H9 (cell line): ENCODE measurements at regions not wholly inside any gene's neighbourhood (a gene's known extent, or its start where the extent isn't known, plus 50 kb on each side); places are given as distances from the start of the nearest gene placed in this dataset.

Source experiments
- DNase-seq: peaks from one replicate; pipeline ENCODE4 v3.0.0-alpha.2; 2017
- H2AFZ ChIP-seq: one replicate; pipeline ENCODE4 v1.6.1; 2013; ENCODE audit warnings: mild to moderate bottlenecking, low read length, control low read depth, moderate library complexity
- H2AK5ac ChIP-seq: 2 replicates; pipeline ENCODE4 v1.6.1; 2013; ENCODE audit warnings: low read length, control low read depth, mixed read lengths; ENCODE audit not compliant: insufficient read length
- H2BK120ac ChIP-seq: one replicate; pipeline ENCODE4 v1.6.1; 2013; ENCODE audit warnings: low read depth, mild to moderate bottlenecking, low read length, control low read depth, inconsistent platforms; ENCODE audit not compliant: poor library complexity, severe bottlenecking
- H2BK12ac ChIP-seq: 2 replicates; pipeline ENCODE4 v1.6.1; 2013; ENCODE audit warnings: low read length, control low read depth, mixed read lengths, low read depth; ENCODE audit not compliant: insufficient read length
- H2BK15ac ChIP-seq: 2 replicates; pipeline ENCODE4 v1.6.1; 2013; ENCODE audit warnings: low read depth, low read length, control low read depth
- H2BK20ac ChIP-seq: one replicate; pipeline ENCODE4 v1.6.1; 2013; ENCODE audit warnings: low read depth, mild to moderate bottlenecking, low read length, control low read depth, inconsistent platforms; ENCODE audit not compliant: poor library complexity, severe bottlenecking
- H2BK5ac ChIP-seq: 2 replicates; pipeline ENCODE4 v1.6.1; 2013; ENCODE audit warnings: low read length, control low read depth, mixed read lengths; ENCODE audit not compliant: insufficient read length
- H3K14ac ChIP-seq: 2 replicates; pipeline ENCODE4 v1.6.1; 2013; ENCODE audit warnings: low read length, control low read depth; ENCODE audit not compliant: insufficient read depth
- H3K18ac ChIP-seq: 2 replicates; pipeline ENCODE4 v1.6.1; 2013; ENCODE audit warnings: low read depth, mild to moderate bottlenecking, mixed read lengths, low read length, control low read depth; ENCODE audit not compliant: insufficient read length
- H3K23ac ChIP-seq: 2 replicates; pipeline ENCODE4 v1.6.1; 2013; ENCODE audit warnings: low read length, control low read depth, mixed read lengths, low read depth; ENCODE audit not compliant: insufficient read length
- H3K23me2 ChIP-seq: 2 replicates; pipeline ENCODE4 v1.6.1; 2013; ENCODE audit warnings: low read depth, mild to moderate bottlenecking, mixed read lengths, low read length, control low read depth; ENCODE audit not compliant: insufficient read length, poor library complexity, severe bottlenecking
- H3K27ac ChIP-seq: 2 replicates; pipeline ENCODE4 v1.5.1; 2013; ENCODE audit warnings: low read length, control low read depth, mixed read lengths, low read depth; ENCODE audit not compliant: insufficient read length
- H3K27me3 ChIP-seq: 2 replicates; pipeline ENCODE4 v1.6.1; 2013; ENCODE audit warnings: low read length, control low read depth, inconsistent platforms; ENCODE audit not compliant: insufficient read depth
- H3K4ac ChIP-seq: 2 replicates; pipeline ENCODE4 v1.6.1; 2013; ENCODE audit warnings: low read depth, mild to moderate bottlenecking, control low read depth, inconsistent platforms, low read length, moderate library complexity
- H3K4me1 ChIP-seq: 2 replicates; pipeline ENCODE4 v1.6.1; 2013; ENCODE audit warnings: low read length, control low read depth, inconsistent platforms; ENCODE audit not compliant: insufficient read depth
- H3K4me2 ChIP-seq: 2 replicates; pipeline ENCODE4 v1.6.1; 2013; ENCODE audit warnings: low read length, control low read depth, mixed read lengths; ENCODE audit not compliant: insufficient read length, insufficient read depth
- H3K56ac ChIP-seq: 2 replicates; pipeline ENCODE4 v1.6.1; 2013; ENCODE audit warnings: low read depth, mild to moderate bottlenecking, mixed read lengths, low read length, control low read depth; ENCODE audit not compliant: insufficient read length
- H3K79me1 ChIP-seq: 2 replicates; pipeline ENCODE4 v1.6.1; 2013; ENCODE audit warnings: low read depth, mild to moderate bottlenecking, moderate library complexity, low read length, control low read depth, inconsistent platforms; ENCODE audit not compliant: insufficient read depth, poor library complexity, severe bottlenecking
- H3K79me2 ChIP-seq: 2 replicates; pipeline ENCODE4 v1.6.1; 2013; ENCODE audit warnings: low read length, control low read depth, inconsistent platforms; ENCODE audit not compliant: insufficient read depth
- H3K9ac ChIP-seq: 2 replicates; pipeline ENCODE4 v1.6.1; 2013; ENCODE audit warnings: low read length, control low read depth, mixed read lengths; ENCODE audit not compliant: insufficient read length; ENCODE audit errors: extremely low read depth
- H3K9me3 ChIP-seq: one replicate; pipeline ENCODE4 v1.6.1; 2013; ENCODE audit warnings: low read depth, low read length, inconsistent platforms; ENCODE audit not compliant: control insufficient read depth
- H3T11ph ChIP-seq: one replicate; pipeline ENCODE4 v1.6.1; 2013; ENCODE audit warnings: mild to moderate bottlenecking, low read length, control low read depth, inconsistent platforms
- H4K20me1 ChIP-seq: one replicate; pipeline ENCODE4 v1.6.1; 2013; ENCODE audit not compliant: control insufficient read depth, insufficient read length, insufficient read depth
- H4K5ac ChIP-seq: 2 replicates; pipeline ENCODE4 v1.6.1; 2013; ENCODE audit warnings: low read depth, mild to moderate bottlenecking, mixed read lengths, low read length, control low read depth; ENCODE audit not compliant: insufficient read length
- H4K8ac ChIP-seq: replicated peaks from 2 replicates; pipeline ENCODE4 v1.6.1; 2013; ENCODE audit warnings: low read length, control low read depth, mixed read lengths, low read depth; ENCODE audit not compliant: insufficient read length
- H4K91ac ChIP-seq: 2 replicates; pipeline ENCODE4 v1.6.1; 2013; ENCODE audit warnings: low read depth, mild to moderate bottlenecking, moderate library complexity, mixed read lengths, low read length, control low read depth; ENCODE audit not compliant: insufficient read length
- H3K27ac Mint-ChIP-seq, 3 experiments: 2 replicates in 2 of 3; 3 replicates in 1 of 3; pipeline ENCODE4 v1.8.0; 2020 to 2021; ENCODE audit warnings: mixed read lengths in 3 of 3, mild to moderate bottlenecking in 1 of 3, moderate library complexity in 1 of 3
- H3K27me3 Mint-ChIP-seq: 2 replicates; pipeline ENCODE4 v1.8.0; 2021; ENCODE audit warnings: low read depth, mild to moderate bottlenecking, moderate library complexity, mixed read lengths
- H3K36me3 Mint-ChIP-seq, 3 experiments: 2 replicates in 2 of 3; 3 replicates in 1 of 3; pipeline ENCODE4 v1.8.0; 2020 to 2021; ENCODE audit warnings: low read depth in 3 of 3, mixed read lengths in 3 of 3; ENCODE audit not compliant: insufficient read depth in 1 of 3
- H3K4me1 Mint-ChIP-seq, 2 experiments: 2 replicates each; pipeline ENCODE4 v1.8.0; 2020; ENCODE audit warnings: mixed read lengths in 2 of 2
- H3K4me3 Mint-ChIP-seq, 2 experiments: 2 replicates in 1 of 2; 3 replicates in 1 of 2; pipeline ENCODE4 v1.8.0; 2020 to 2021; ENCODE audit warnings: mild to moderate bottlenecking in 2 of 2, mixed read lengths in 2 of 2, moderate library complexity in 1 of 2
- H3K9me3 Mint-ChIP-seq, 2 experiments: 2 replicates in 1 of 2; 3 replicates in 1 of 2; pipeline ENCODE4 v1.8.0; 2020; ENCODE audit warnings: mild to moderate bottlenecking in 2 of 2, mixed read lengths in 2 of 2, moderate library complexity in 1 of 2
- CTCF ChIP-seq: fragments of 200-600 bp; sonication (generic); conservative IDR thresholded peaks from 3 replicates; pipeline ENCODE4 v1.8.0; 2021; ENCODE audit warnings: antibody characterized with exemption, mild to moderate bottlenecking

DNA sequence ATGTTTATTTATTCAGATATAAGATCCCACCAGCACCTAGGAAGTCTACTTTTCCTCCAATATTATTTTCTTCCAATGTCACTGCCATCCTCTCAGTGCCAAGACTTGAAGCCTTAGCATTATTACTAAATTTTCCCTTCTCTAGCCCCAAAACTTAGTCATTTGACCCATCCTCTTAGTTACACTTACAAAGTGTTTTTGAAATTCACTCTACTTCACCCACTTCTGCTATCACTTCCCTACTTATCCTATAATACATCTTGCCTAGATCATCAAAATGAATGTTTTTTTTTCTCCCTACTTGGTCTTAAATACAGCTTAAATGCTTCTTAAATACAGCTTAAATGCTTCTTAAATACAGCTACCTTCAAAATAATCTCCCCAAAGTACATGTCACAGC is 376.6 kb downstream of the RSL24D1 start:
- no peak for TF ChIP-seq CTCF
- no peak overlapping the region for H2BK20ac ChIP-seq
- H3K9ac ChIP-seq = no peak overlapping the region
- peaks cover 0 to 3% of the 10 kb centered on the region in 2 experiments; a peak in 1 of 4 replicates for H3K4me1 Mint-ChIP-seq
- H2BK5ac ChIP-seq = no peak overlapping the region
- no peaks in the 10 kb centered on the region for H3K23me2 ChIP-seq
- H3K36me3 Mint-ChIP-seq = peaks cover 0 to 2% (median 0%) of the 10 kb centered on the region in 3 experiments; a peak in 1 of 7 replicates
- H3K79me2 ChIP-seq = no peaks in the 10 kb centered on the region
- H3K4ac ChIP-seq = no peak overlapping the region
- no peak overlapping the region for H3K18ac ChIP-seq
- no peak overlapping the region for H4K91ac ChIP-seq
- no peaks in the 10 kb centered on the region for H3K4me1 ChIP-seq
- no peak overlapping the region for H4K5ac ChIP-seq
- H4K20me1 ChIP-seq = no peaks in the 10 kb centered on the region
- no peak overlapping the region for H3K23ac ChIP-seq
- no peak overlapping the region for H2BK15ac ChIP-seq
- H2AK5ac ChIP-seq = no peak overlapping the region
- no peak for DNase-seq
- no peak overlapping the region for H3T11ph ChIP-seq
- no peak overlapping the region for H3K4me2 ChIP-seq
- H2BK12ac ChIP-seq = no peak overlapping the region
- H3K14ac ChIP-seq = no peak overlapping the region
- H2BK120ac ChIP-seq = no peak overlapping the region
- H3K9me3 Mint-ChIP-seq = peaks cover 10 to 11% of the 10 kb centered on the region in 2 experiments
- H3K27me3 Mint-ChIP-seq = no peaks in the 10 kb centered on the region; the same call in 1 of the 2 replicates
- no peak overlapping the region for H2AFZ ChIP-seq
- no peaks in the 10 kb centered on the region for H3K79me1 ChIP-seq
- H3K27ac ChIP-seq = no peak overlapping the region
- no peaks in the 10 kb centered on the region for H3K9me3 ChIP-seq
- H4K8ac ChIP-seq = no peak overlapping the region
- H3K4me3 Mint-ChIP-seq = no peak overlapping the region
- no peaks in the 10 kb centered on the region for H3K27me3 ChIP-seq
- no peak overlapping the region for H3K27ac Mint-ChIP-seq
- no peak overlapping the region for H3K56ac ChIP-seq
